GM12878 (cell line): ENCODE measurements at regions not wholly inside any gene's neighbourhood (a gene's known extent, or its start where the extent isn't known, plus 50 kb on each side); places are given as distances from the start of the nearest gene placed in this dataset.

ENCODE experiments used
- ATAC-seq: fragments of 200-7000 bp; cut with Tn5 transposase; 3 replicates; pipeline ENCODE4 v1.9.1; 2020; ENCODE audit warnings: mild to moderate bottlenecking, moderate library complexity
- BruUV-seq: library from RNA; stranded (reverse); fragments of 400-500 nt; replicated peaks from 2 replicates; lab custom pipeline; 2021; lab: Mats Ljungman, UMichigan
- CTCF ChIA-PET: fragments of 300-600 bp; sonication (Branson Sonifier 250); formaldehyde crosslinking; extraction: SDS; loops from one replicate; lab custom pipeline; 2021; ENCODE audit warnings: inconsistent platforms; lab: Yijun Ruan, JAX
- POLR2A ChIA-PET: fragments of 350-600 bp; formaldehyde crosslinking; extraction: SDS; loops from one replicate; lab custom pipeline; 2021; ENCODE audit warnings: inconsistent platforms; lab: Charles Lee
- RAD21 ChIA-PET: fragments of 300-600 bp; sonication (Branson Sonifier 250); formaldehyde crosslinking; loops from one replicate; lab custom pipeline; 2023; ENCODE audit warnings: antibody characterized with exemption; ENCODE audit not compliant: unreplicated experiment; lab: Charles Lee
- SMC1A ChIA-PET: fragments of 300-600 bp; sonication (Branson Sonifier 250); formaldehyde crosslinking; loops from one replicate; lab custom pipeline; 2023; ENCODE audit not compliant: unreplicated experiment, uncharacterized antibody; lab: Charles Lee
- DNase-seq: peaks from one replicate; pipeline ENCODE4 v3.0.0-alpha.2; 2011; ENCODE audit warnings: low read depth, low spot score
- FAIRE-seq: peaks from 3 replicates; lab custom pipeline; 2011; peaks lifted over from hg19 to GRCh38; lab: Jason Lieb, UNC
- H2AFZ ChIP-seq: 2 replicates; pipeline ENCODE4 v1.6.0; 2011; ENCODE audit warnings: low read depth, low read length, control low read depth; ENCODE audit not compliant: control insufficient read depth
- H3K27ac ChIP-seq: 2 replicates; pipeline ENCODE4 v1.5.1; 2011; ENCODE audit warnings: control low read depth; ENCODE audit not compliant: control insufficient read depth, insufficient read depth
- H3K27me3 ChIP-seq, 2 experiments: replicated peaks in 1 of 2; 2 replicates each; pipeline versions ENCODE4 v1.6.0 to v1.6.1; 2011; ENCODE audit warnings: low read length in 1 of 2; ENCODE audit not compliant: control insufficient read depth in 2 of 2, insufficient read depth in 2 of 2
- H3K36me3 ChIP-seq, 2 experiments: 2 replicates each; pipeline ENCODE4 v1.5.1; 2011; ENCODE audit warnings: low read length in 1 of 2; ENCODE audit not compliant: control insufficient read depth in 2 of 2, insufficient read depth in 2 of 2
- H3K4me1 ChIP-seq: 2 replicates; pipeline ENCODE4 v1.6.1; 2011; ENCODE audit warnings: mild to moderate bottlenecking, low read length, moderate library complexity, mixed read lengths; ENCODE audit not compliant: control insufficient read depth, insufficient read depth
- H3K4me2 ChIP-seq: 2 replicates; pipeline ENCODE4 v1.6.0; 2011; ENCODE audit warnings: control low read depth; ENCODE audit not compliant: control insufficient read depth, insufficient read depth
- H3K4me3 ChIP-seq: fragments of 200-600 bp; sonication (generic); 2 replicates; pipeline ENCODE4 v1.5.1; 2016
- H3K79me2 ChIP-seq: 2 replicates; pipeline ENCODE4 v1.6.0; 2011; ENCODE audit warnings: low read length; ENCODE audit not compliant: control insufficient read depth, insufficient read depth
- H3K9ac ChIP-seq: 2 replicates; pipeline ENCODE4 v1.8.0; 2011; ENCODE audit warnings: low read length, control low read depth, mixed read lengths; ENCODE audit not compliant: control insufficient read depth, insufficient read depth
- H3K9me3 ChIP-seq: replicated peaks from 3 replicates; pipeline ENCODE4 v1.5.1; 2011; ENCODE audit warnings: mild to moderate bottlenecking, low read length; ENCODE audit not compliant: control insufficient read depth, insufficient read depth
- H4K20me1 ChIP-seq: 2 replicates; pipeline ENCODE4 v1.6.0; 2011; ENCODE audit not compliant: control insufficient read depth, insufficient read depth
- BRCA1 ChIP-seq: IDR thresholded peaks from 2 replicates; pipeline ENCODE4 v1.6.1; 2011; ENCODE audit warnings: low read depth, low read length, improper control_type of control experiment
- CBX3 ChIP-seq: fragments of 200-600 bp; sonication (generic); IDR thresholded peaks from 2 replicates; pipeline ENCODE4 v1.6.1; 2016; ENCODE audit warnings: low read depth, borderline replicate concordance
- EGR1 ChIP-seq, 2 experiments: IDR thresholded peaks; 1 replicate in 1 of 2; 2 replicates in 1 of 2; pipeline ENCODE4 v1.6.1; 2011 to 2012; ENCODE audit warnings: low read depth in 2 of 2, low read length in 2 of 2, borderline replicate concordance in 1 of 2, mild to moderate bottlenecking in 1 of 2, moderate library complexity in 1 of 2
- LARP7 ChIP-seq: fragments of 450-650 bp; IDR thresholded peaks from 2 replicates; pipeline ENCODE4 v1.6.1; 2017; ENCODE audit warnings: mild to moderate bottlenecking
- MEF2A ChIP-seq: IDR thresholded peaks from 2 replicates; pipeline ENCODE4 v1.6.1; 2011; ENCODE audit warnings: low read depth, mild to moderate bottlenecking, low read length, moderate library complexity; ENCODE audit not compliant: insufficient read depth
- NFYA ChIP-seq: IDR thresholded peaks from 2 replicates; pipeline ENCODE4 v1.6.1; 2011; ENCODE audit warnings: low read depth, mild to moderate bottlenecking, low read length, improper control_type of control experiment, borderline replicate concordance
- NR2F1 ChIP-seq: fragments of 450-650 bp; conservative IDR thresholded peaks from 2 replicates; pipeline ENCODE4 v1.6.1; 2017; ENCODE audit warnings: mild to moderate bottlenecking
- SMAD5 ChIP-seq: IDR thresholded peaks from 2 replicates; pipeline ENCODE4 v1.6.1; 2016; ENCODE audit warnings: antibody characterized with exemption, low read depth
- SREBF1 ChIP-seq: IDR thresholded peaks from 2 replicates; pipeline ENCODE4 v1.6.1; 2012; ENCODE audit warnings: mild to moderate bottlenecking, low read length
- SRF ChIP-seq, 2 experiments: IDR thresholded peaks; 2 replicates each; pipeline ENCODE4 v1.6.1; 2011; ENCODE audit warnings: low read depth in 2 of 2, low read length in 2 of 2, mild to moderate bottlenecking in 1 of 2, moderate library complexity in 1 of 2
- WGBS: methylation state at CpG from one replicate; pipeline ENCODE4 v1.1.6; 2016; ENCODE audit warnings: low lambda C conversion rate; ENCODE audit not compliant: insufficient replicate concordance, insufficient coverage; ENCODE audit errors: missing lambda C conversion rate; 5-methylcytosine and 5-hydroxymethylcytosine counted together
- in situ Hi-C: fragments of 300-500 bp; cut with MboI; formaldehyde crosslinking; loops from 9 replicates; pipeline ENCODE4 v1.14.3; 2018; ENCODE audit warnings: mixed read lengths
- intact Hi-C: fragments of 100-400 bp; cut with micrococcal nuclease; formaldehyde crosslinking; loops from one replicate; pipeline ENCODE4 v1.14.2; 2022; ENCODE audit not compliant: unreplicated experiment
- TF ChIP-seq, protein P1 (sequence below): IDR thresholded peaks from 2 replicates; pipeline ENCODE4 v1.6.1; 2011; ENCODE audit warnings: borderline replicate concordance, low read depth, mild to moderate bottlenecking, moderate library complexity, low read length; ENCODE audit not compliant: insufficient read depth, poor library complexity, severe bottlenecking
- TF ChIP-seq, protein P2 (sequence below): fragments of 450-650 bp; IDR thresholded peaks from 2 replicates; pipeline ENCODE4 v1.6.1; 2014; ENCODE audit warnings: mild to moderate bottlenecking

DNA sequence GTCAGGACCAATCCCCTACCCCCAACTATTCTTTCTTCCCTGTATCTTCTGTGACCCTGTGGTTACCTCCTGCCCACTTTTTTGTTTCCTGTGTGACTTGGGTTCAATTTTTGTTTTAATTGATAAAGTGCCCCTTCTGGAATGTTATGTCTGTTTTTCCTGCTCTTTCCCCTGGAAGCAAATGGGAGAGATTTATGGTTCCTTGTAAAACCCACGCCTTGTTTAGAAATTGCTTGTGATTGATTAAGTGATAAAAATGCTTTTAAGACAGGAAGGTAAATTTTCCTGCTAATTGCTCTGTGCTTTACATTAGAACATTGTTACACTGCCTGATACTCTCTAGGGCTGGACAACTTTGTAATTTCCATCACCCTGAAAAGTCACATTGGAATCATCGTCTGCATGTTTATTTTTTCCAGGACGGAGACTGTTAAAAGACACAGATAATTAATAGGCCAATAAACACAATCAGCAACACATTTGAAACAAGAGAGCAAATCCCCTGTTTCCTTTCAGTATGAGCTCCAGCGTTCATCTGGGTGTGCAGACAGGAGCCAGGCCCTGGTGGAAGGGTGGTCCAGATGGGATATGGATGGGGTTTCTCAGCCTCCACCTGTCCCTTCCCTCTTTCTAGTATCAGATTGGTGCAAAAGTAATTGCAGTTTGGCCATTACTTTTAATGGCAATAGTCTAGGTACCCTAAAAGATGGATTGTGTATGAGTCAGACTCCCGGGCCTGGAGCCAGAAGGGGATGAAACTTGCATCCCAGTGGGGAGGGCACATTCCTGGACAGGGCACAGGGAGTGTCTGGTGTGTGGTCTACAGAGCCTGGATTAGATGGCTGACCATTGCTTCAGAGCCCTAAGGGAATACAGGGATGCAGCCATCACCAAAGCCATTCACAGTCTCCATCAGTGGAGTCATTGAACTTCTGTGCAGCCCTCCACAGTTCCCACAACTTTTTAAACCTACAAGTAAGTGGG is 58.1 kb upstream of the AGBL1 start:
- Histone ChIP-seq H3K36me3 (no peaks in the 10 kb centered on the region), H3K4me3 (no peak overlapping the region), H3K9ac (no peak overlapping the region), H3K79me2 (no peaks in the 10 kb centered on the region), H3K27me3 (peaks cover 0 to 2% of the 10 kb centered on the region in 2 experiments; a peak in 1 of 4 replicates)
- DNase-seq = no peak
- ChIA-PET CTCF (no interaction called here), RAD21 (no interaction called here), POLR2A (no interaction called here)
- ATAC-seq = no peak
- no peak for FAIRE-seq
- no TSS peak for BruUV-seq
- no peak for TF ChIP-seq SREBF1
- TF ChIP-seq, all 136 proteins: peak for 0
- no peak overlapping the region for H3K4me2 ChIP-seq
- no peak overlapping the region for H2AFZ ChIP-seq
- intact Hi-C loops = no loop called here
- in situ Hi-C loops = no loop called here
- H3K9me3 ChIP-seq = no peaks in the 10 kb centered on the region
- SMC1A ChIA-PET = no interaction called here
- H4K20me1 ChIP-seq = no peaks in the 10 kb centered on the region
- no peak overlapping the region for H3K27ac ChIP-seq
- WGBS = under 1% methylated on average over 5 of the region's 5 CpGs
- H3K4me1 ChIP-seq = no peaks in the 10 kb centered on the region

DNA sequence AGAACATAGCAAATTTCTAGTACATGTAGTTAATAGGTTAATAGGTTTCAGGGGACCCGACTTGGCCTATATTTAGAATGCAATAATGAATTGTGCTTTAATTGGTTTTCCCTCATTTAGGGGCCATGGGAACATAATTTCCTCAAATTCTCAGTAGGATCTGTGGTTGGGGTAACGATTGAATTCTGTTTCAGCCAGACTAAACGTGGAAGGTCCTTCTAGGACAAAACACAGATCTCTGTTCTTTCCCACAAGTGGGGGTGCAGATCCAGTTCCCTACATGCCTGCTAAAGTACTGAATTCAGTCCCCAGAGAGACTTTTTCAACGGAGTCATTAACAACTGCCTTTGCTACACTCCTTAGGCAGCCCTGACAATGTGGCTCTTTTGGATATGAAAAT is 50.7 kb upstream of the AGBL1 start:
- Histone ChIP-seq H3K9me3 (no peaks in the 10 kb centered on the region), H3K9ac (no peak overlapping the region), H3K4me1 (no peaks in the 10 kb centered on the region), H3K79me2 (no peaks in the 10 kb centered on the region), H2AFZ (no peak overlapping the region), H3K27me3 (no peaks in the 10 kb centered on the region), H3K36me3 (no peaks in the 10 kb centered on the region), H4K20me1 (no peaks in the 10 kb centered on the region), H3K4me2 (no peak overlapping the region), H3K27ac (no peak overlapping the region), H3K4me3 (no peak overlapping the region)
- ATAC-seq (no peak), FAIRE-seq (no peak), DNase-seq (no peak)
- SMC1A ChIA-PET = no interaction called here
- in situ Hi-C loops = no loop called here
- intact Hi-C loops = no loop called here
- POLR2A ChIA-PET = no interaction called here
- CTCF ChIA-PET = interaction anchor here (0.6 kb wide), 1 partner anchor 90 kb away, joined by 4 read pairs; no protein-coding TSS in a partner anchor
- RAD21 ChIA-PET = no interaction called here
- no TSS peak for BruUV-seq
- WGBS = 10% methylated on average over 4 of the region's 4 CpGs
- TF ChIP-seq CBX3 = no peak
- no peak for TF ChIP-seq SRF (IDR thresholded peaks at IDR 0.05; ENCODE audit: low read depth in 2 of 2, low read length in 2 of 2)
- TF ChIP-seq EGR1 (IDR thresholded peaks at IDR 0.05; ENCODE audit: borderline replicate concordance in 1 of 2, low read depth in 2 of 2, low read length in 2 of 2) = no peak
- no peak for TF ChIP-seq SMAD5
- TF ChIP-seq BRCA1 = no peak
- no peak for TF ChIP-seq NFYA
- TF ChIP-seq MEF2A = no peak
- TF ChIP-seq, protein P1, sequence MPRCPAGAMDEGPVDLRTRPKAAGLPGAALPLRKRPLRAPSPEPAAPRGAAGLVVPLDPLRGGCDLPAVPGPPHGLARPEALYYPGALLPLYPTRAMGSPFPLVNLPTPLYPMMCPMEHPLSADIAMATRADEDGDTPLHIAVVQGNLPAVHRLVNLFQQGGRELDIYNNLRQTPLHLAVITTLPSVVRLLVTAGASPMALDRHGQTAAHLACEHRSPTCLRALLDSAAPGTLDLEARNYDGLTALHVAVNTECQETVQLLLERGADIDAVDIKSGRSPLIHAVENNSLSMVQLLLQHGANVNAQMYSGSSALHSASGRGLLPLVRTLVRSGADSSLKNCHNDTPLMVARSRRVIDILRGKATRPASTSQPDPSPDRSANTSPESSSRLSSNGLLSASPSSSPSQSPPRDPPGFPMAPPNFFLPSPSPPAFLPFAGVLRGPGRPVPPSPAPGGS = no peak
- TF ChIP-seq, protein P2, sequence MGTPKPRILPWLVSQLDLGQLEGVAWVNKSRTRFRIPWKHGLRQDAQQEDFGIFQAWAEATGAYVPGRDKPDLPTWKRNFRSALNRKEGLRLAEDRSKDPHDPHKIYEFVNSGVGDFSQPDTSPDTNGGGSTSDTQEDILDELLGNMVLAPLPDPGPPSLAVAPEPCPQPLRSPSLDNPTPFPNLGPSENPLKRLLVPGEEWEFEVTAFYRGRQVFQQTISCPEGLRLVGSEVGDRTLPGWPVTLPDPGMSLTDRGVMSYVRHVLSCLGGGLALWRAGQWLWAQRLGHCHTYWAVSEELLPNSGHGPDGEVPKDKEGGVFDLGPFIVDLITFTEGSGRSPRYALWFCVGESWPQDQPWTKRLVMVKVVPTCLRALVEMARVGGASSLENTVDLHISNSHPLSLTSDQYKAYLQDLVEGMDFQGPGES = no peak
- no peak for TF ChIP-seq LARP7
- no peak for TF ChIP-seq NR2F1
